ENCODE measurements at regions not wholly inside any gene's neighbourhood (a gene's known extent, or its start where the extent isn't known, plus 50 kb on each side); places are given as distances from the start of the nearest gene placed in this dataset.

GRCh38 chr6:998551-998950 is 305.6 kb upstream of the EXOC2 start:
- TF ChIP-seq EZH2 (IDR thresholded peaks at IDR 0.05; ENCODE audit: borderline replicate concordance, low read length), result no peak
- TF ChIP-seq, protein P1, sequence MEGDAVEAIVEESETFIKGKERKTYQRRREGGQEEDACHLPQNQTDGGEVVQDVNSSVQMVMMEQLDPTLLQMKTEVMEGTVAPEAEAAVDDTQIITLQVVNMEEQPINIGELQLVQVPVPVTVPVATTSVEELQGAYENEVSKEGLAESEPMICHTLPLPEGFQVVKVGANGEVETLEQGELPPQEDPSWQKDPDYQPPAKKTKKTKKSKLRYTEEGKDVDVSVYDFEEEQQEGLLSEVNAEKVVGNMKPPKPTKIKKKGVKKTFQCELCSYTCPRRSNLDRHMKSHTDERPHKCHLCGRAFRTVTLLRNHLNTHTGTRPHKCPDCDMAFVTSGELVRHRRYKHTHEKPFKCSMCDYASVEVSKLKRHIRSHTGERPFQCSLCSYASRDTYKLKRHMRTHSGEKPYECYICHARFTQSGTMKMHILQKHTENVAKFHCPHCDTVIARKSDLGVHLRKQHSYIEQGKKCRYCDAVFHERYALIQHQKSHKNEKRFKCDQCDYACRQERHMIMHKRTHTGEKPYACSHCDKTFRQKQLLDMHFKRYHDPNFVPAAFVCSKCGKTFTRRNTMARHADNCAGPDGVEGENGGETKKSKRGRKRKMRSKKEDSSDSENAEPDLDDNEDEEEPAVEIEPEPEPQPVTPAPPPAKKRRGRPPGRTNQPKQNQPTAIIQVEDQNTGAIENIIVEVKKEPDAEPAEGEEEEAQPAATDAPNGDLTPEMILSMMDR (conservative IDR thresholded peaks at IDR 0.05 in 1 of 2, IDR thresholded peaks at IDR 0.05 in 1 of 2; ENCODE audit: extremely low read depth in 1 of 2, insufficient read depth in 1 of 2, low read depth in 1 of 2, low read length in 2 of 2), result no peak

All from mammary epithelial cell (primary cell).